Adipocyte (in vitro differentiated cells): ENCODE measurements at regions not wholly inside any gene's neighbourhood (a gene's known extent, or its start where the extent isn't known, plus 50 kb on each side); places are given as distances from the start of the nearest gene placed in this dataset.

Source experiments
- DNase-seq: peaks from one replicate; pipeline ENCODE4 v3.0.0-alpha.2; 2015; ENCODE audit warnings: low read depth
- H3K27me3 ChIP-seq: replicated peaks from 2 replicates; pipeline ENCODE4 v1.7.0; 2013; ENCODE audit warnings: mild to moderate bottlenecking, low read length, moderate library complexity; ENCODE audit not compliant: control insufficient read depth, insufficient read depth
- H3K36me3 ChIP-seq: 2 replicates; pipeline ENCODE4 v1.7.0; 2013; ENCODE audit warnings: low read length, mild to moderate bottlenecking, moderate library complexity; ENCODE audit not compliant: control insufficient read depth, insufficient read depth, severe bottlenecking
- H3K4me1 ChIP-seq: 2 replicates; pipeline ENCODE4 v1.7.0; 2013; ENCODE audit warnings: mild to moderate bottlenecking, low read length, moderate library complexity; ENCODE audit not compliant: control insufficient read depth, insufficient read depth
- H3K4me3 ChIP-seq: 2 replicates; pipeline ENCODE4 v1.7.0; 2013; ENCODE audit warnings: mild to moderate bottlenecking, low read length, moderate library complexity
- H3K9ac ChIP-seq: 2 replicates; pipeline ENCODE4 v1.7.0; 2013; ENCODE audit warnings: mild to moderate bottlenecking, low read length, moderate library complexity
- H3K9me3 ChIP-seq: 2 replicates; pipeline ENCODE4 v1.7.0; 2013; ENCODE audit warnings: mild to moderate bottlenecking, low read length, moderate library complexity; ENCODE audit not compliant: control insufficient read depth

GRCh38 chr7:35355199-35355598 is 101.3 kb upstream of the TBX20 start:
- DNase-seq, result no peak
- Histone ChIP-seq H3K36me3 (no peaks in the 10 kb centered on the region), H3K9me3 (peaks cover 3% of the 10 kb centered on the region), H3K4me1 (no peaks in the 10 kb centered on the region), H3K9ac (no peak overlapping the region), H3K4me3 (no peak overlapping the region), H3K27me3 (peaks cover under 1% of the 10 kb centered on the region)

DNA sequence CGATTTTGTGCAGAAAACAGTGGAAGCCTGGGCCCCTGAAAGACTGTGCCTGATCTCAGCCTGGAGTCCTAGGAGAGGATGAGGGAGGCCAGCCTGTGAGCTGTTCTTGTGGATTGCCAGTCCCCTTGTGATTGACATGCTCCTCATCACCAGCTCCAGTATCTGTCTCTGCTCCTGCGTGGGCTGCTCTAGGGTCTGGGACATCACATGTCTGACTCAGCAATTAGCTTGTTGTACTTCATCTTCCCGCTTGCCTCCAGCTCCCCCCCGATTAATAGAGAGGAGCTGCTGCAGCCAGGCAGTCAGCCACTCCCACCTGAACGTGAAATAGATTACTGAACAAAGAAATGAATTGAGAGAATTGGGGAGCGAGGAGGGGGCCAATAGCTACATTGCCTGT is 99.6 kb upstream of the TBX20 start:
- H3K4me3 ChIP-seq, result no peak overlapping the region
- peaks cover 3% of the 10 kb centered on the region for H3K9me3 ChIP-seq
- no peaks in the 10 kb centered on the region for H3K36me3 ChIP-seq
- H3K27me3 ChIP-seq, result peaks cover 6% of the 10 kb centered on the region
- H3K9ac ChIP-seq, result no peak overlapping the region
- H3K4me1 ChIP-seq, result no peaks in the 10 kb centered on the region
- no peak for DNase-seq

DNA sequence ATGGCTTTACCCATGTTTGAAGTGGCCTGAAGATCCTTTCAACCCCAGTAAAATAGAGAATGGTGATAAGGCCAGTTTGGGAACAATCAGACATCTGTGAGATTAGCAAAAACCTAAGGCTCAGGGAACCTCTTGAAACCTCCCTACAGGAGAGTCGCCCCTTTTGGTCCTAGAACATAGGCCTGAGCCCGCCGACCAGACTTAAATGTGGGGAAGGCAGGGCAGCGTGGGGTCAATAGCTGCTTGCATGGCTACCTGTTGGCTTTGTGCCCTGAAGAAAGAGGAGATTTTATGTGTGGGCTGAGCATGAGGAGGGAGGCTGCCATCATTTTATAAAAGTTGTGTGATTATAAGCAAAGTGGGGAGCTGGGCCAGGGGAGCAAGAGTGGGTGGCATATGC is 97.6 kb upstream of the TBX20 start:
- no peak for DNase-seq
- no peaks in the 10 kb centered on the region for H3K4me1 ChIP-seq
- H3K36me3 ChIP-seq, result no peaks in the 10 kb centered on the region
- H3K9me3 ChIP-seq, result no peaks in the 10 kb centered on the region
- H3K27me3 ChIP-seq, result peaks cover 6% of the 10 kb centered on the region
- H3K9ac ChIP-seq, result no peak overlapping the region
- no peak overlapping the region for H3K4me3 ChIP-seq

GRCh38 chr7:35348611-35349400 is 94.9 kb upstream of the TBX20 start:
- H3K36me3 ChIP-seq, result no peaks in the 10 kb centered on the region
- no peak overlapping the region for H3K9ac ChIP-seq
- peaks cover 6% of the 10 kb centered on the region for H3K27me3 ChIP-seq
- no peak overlapping the region for H3K4me3 ChIP-seq
- no peaks in the 10 kb centered on the region for H3K9me3 ChIP-seq
- H3K4me1 ChIP-seq, result no peaks in the 10 kb centered on the region
- no peak for DNase-seq

- Histone ChIP-seq H3K4me3 (no peak overlapping the region), H3K4me1 (no peaks in the 10 kb centered on the region), H3K36me3 (no peaks in the 10 kb centered on the region), H3K27me3 (no peaks in the 10 kb centered on the region), H3K9ac (no peak overlapping the region), H3K9me3 (no peaks in the 10 kb centered on the region)
- DNase-seq, result no peak
These were observed 88.9 kb upstream of the TBX20 start for GRCh38 chr7:35342786-35343185.

DNA sequence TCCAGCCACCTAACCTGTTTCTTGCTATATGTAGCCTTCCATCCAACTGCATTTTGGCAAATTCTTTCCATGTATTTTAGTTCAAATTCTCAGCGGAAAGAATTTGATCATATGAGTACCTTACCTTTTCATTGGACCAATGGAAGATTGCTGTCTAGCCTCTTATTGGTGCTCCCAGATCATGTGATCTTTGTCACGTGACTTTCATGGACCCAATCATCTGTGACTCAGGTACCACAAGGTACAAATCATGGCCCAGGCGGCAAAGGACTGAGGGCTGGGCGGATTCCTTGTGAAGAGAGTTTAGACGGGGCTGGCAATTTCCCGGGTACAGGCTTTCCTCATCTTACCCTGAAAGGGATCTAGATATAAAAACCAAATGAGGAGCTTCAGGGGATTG is 85.9 kb upstream of the TBX20 start:
- Histone ChIP-seq H3K36me3 (no peaks in the 10 kb centered on the region), H3K4me1 (no peaks in the 10 kb centered on the region), H3K9me3 (no peaks in the 10 kb centered on the region), H3K9ac (no peak overlapping the region), H3K4me3 (no peak overlapping the region), H3K27me3 (no peaks in the 10 kb centered on the region)
- no peak for DNase-seq

- Histone ChIP-seq H3K9ac (no peak overlapping the region), H3K27me3 (no peaks in the 10 kb centered on the region), H3K36me3 (no peaks in the 10 kb centered on the region), H3K9me3 (no peaks in the 10 kb centered on the region), H3K4me3 (no peak overlapping the region), H3K4me1 (no peaks in the 10 kb centered on the region)
- no peak for DNase-seq
These were observed 82.5 kb upstream of the TBX20 start for GRCh38 chr7:35336444-35336843.

DNA sequence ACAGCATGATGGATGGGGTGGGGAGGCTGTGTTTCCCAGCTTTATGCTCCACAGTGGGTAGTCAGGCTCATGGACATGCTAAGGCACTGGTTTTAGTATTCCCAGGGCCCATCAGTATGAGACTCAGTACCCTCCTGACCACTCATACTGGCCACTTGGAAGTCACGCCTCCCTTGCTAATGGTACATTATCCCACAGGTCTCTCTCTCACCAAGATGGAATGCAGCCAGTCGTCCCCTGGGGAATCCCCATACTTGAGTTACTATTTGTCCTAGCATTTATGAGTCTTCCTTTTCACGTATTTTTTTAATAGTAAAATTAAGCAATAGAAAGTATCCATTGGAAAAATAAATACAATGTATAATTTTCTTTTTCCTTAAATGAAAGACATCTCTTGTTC is 80.6 kb upstream of the TBX20 start:
- DNase-seq, result no peak
- Histone ChIP-seq H3K9ac (no peak overlapping the region), H3K9me3 (no peaks in the 10 kb centered on the region), H3K36me3 (no peaks in the 10 kb centered on the region), H3K4me3 (no peak overlapping the region), H3K27me3 (no peaks in the 10 kb centered on the region), H3K4me1 (no peaks in the 10 kb centered on the region)

- DNase-seq, result no peak
- Histone ChIP-seq H3K4me1 (no peaks in the 10 kb centered on the region), H3K36me3 (no peaks in the 10 kb centered on the region), H3K9ac (no peak overlapping the region), H3K4me3 (no peak overlapping the region), H3K9me3 (no peaks in the 10 kb centered on the region), H3K27me3 (no peaks in the 10 kb centered on the region)
These were observed 79.4 kb upstream of the TBX20 start for GRCh38 chr7:35333265-35333664.

DNA sequence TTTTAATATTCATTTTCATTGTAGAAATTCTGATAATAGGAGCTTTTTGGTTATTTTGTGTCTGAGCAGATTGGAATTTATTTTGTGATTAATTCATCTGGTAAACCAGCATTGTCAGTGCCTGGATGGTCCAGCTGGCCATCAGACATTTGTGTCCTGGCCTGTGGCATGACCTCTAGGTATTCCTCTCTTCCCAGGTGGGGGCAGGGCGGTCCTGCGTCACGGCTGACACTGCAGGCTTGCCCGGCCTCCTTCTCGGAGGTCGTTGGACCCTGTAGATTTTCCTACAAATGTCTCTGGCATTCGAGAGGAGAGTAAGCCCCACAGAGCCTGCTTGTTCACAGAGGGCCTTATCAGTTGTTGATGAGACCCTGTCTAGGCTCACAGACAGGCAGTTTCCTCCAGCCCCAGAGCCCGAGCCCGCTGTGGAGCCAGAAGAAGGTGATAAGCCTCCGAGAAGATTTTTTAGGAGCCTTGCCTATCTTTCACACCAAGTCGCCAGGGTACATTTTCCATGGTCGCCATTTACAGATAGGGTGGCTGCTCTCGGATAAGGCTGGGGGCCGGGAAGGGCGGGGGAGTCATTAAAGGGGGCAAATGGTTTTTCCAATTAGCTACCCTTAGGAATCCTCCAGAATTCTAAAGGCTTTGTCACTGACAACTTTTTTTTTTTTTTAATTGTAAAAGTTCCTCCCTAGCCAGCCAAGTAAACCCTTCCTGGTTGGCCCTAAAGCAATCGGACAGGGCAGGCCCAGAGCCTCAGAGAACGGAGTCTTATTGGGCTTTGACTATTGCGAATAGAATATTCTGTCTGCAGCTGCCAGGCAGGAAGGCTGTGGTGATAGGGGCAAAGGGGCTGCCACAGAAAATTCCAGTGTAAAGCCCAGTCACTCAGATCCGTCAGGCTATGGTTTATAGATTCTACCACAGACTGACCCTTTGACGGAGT is 78.1 kb upstream of the TBX20 start:
- no peak overlapping the region for H3K4me3 ChIP-seq
- H3K27me3 ChIP-seq, result no peaks in the 10 kb centered on the region
- no peaks in the 10 kb centered on the region for H3K4me1 ChIP-seq
- H3K9ac ChIP-seq, result no peak overlapping the region
- no peak for DNase-seq
- H3K9me3 ChIP-seq, result no peaks in the 10 kb centered on the region
- no peaks in the 10 kb centered on the region for H3K36me3 ChIP-seq

GRCh38 chr7:35329026-35329425 is 75.1 kb upstream of the TBX20 start:
- no peak overlapping the region for H3K4me3 ChIP-seq
- no peak overlapping the region for H3K9ac ChIP-seq
- no peaks in the 10 kb centered on the region for H3K36me3 ChIP-seq
- H3K9me3 ChIP-seq, result peaks cover 10% of the 10 kb centered on the region
- H3K27me3 ChIP-seq, result no peaks in the 10 kb centered on the region
- no peaks in the 10 kb centered on the region for H3K4me1 ChIP-seq
- DNase-seq, result no peak
